Parathyroid adenoma (tissue), 2 donors: ENCODE measurements at regions not wholly inside any gene's neighbourhood (a gene's known extent, or its start where the extent isn't known, plus 50 kb on each side); places are given as distances from the start of the nearest gene placed in this dataset.

ENCODE experiments used
- H2AFZ ChIP-seq: fragments of 300-600 bp; sonication (generic); one replicate; pipeline ENCODE4 v1.7.0; 2017; ENCODE audit warnings: antibody characterized with exemption, mild to moderate bottlenecking
- H3K27ac ChIP-seq: fragments of 300-600 bp; sonication (generic); one replicate; pipeline ENCODE4 v1.7.0; 2017
- H3K27me3 ChIP-seq: fragments of 300-600 bp; sonication (generic); one replicate; pipeline ENCODE4 v1.7.0; 2017; ENCODE audit warnings: low read length; ENCODE audit not compliant: control insufficient read depth, insufficient read depth
- H3K36me3 ChIP-seq: fragments of 300-600 bp; sonication (generic); one replicate; pipeline ENCODE4 v1.7.0; 2017; ENCODE audit warnings: low read length; ENCODE audit not compliant: control insufficient read depth, insufficient read depth
- H3K4me1 ChIP-seq: fragments of 300-600 bp; sonication (generic); one replicate; pipeline ENCODE4 v1.7.0; 2017; ENCODE audit warnings: control low read depth
- H3K4me2 ChIP-seq: fragments of 300-600 bp; sonication (generic); one replicate; pipeline ENCODE4 v1.7.0; 2017; ENCODE audit warnings: low read length
- H3K4me3 ChIP-seq: fragments of 300-600 bp; sonication (generic); one replicate; pipeline ENCODE4 v1.7.0; 2017; ENCODE audit warnings: low read depth, low read length
- H3K79me2 ChIP-seq: fragments of 300-600 bp; sonication (generic); one replicate; pipeline ENCODE4 v1.7.0; 2017; ENCODE audit warnings: control low read depth
- H3K9ac ChIP-seq: fragments of 300-600 bp; sonication (generic); one replicate; pipeline ENCODE4 v1.7.0; 2017; ENCODE audit warnings: mild to moderate bottlenecking
- H3K9me3 ChIP-seq: fragments of 300-600 bp; sonication (generic); one replicate; pipeline ENCODE4 v1.7.0; 2017; ENCODE audit warnings: low read length; ENCODE audit not compliant: control insufficient read depth
- CTCF ChIP-seq: fragments of 300-600 bp; sonication (generic); IDR thresholded peaks from one replicate; pipeline ENCODE4 v1.7.0; 2017; ENCODE audit warnings: antibody characterized with exemption, mild to moderate bottlenecking
- donor health status: primary hyperparathyroidism.

- Histone ChIP-seq H3K9ac (no peak overlapping the region), H3K4me1 (no peaks in the 10 kb centered on the region), H3K9me3 (no peaks in the 10 kb centered on the region), H3K27me3 (no peaks in the 10 kb centered on the region), H3K4me2 (no peak overlapping the region), H3K79me2 (no peaks in the 10 kb centered on the region), H3K36me3 (no peaks in the 10 kb centered on the region), H2AFZ (no peak overlapping the region), H3K4me3 (no peak overlapping the region), H3K27ac (no peak overlapping the region)
- TF ChIP-seq CTCF, result no peak
Observed at GRCh38 chr21:27122686-27123085, 155.8 kb upstream of the ADAMTS5 start.

- Histone ChIP-seq H3K4me1 (no peaks in the 10 kb centered on the region), H3K4me2 (no peak overlapping the region), H3K9me3 (no peaks in the 10 kb centered on the region), H3K36me3 (no peaks in the 10 kb centered on the region), H3K27me3 (no peaks in the 10 kb centered on the region), H3K79me2 (no peaks in the 10 kb centered on the region), H2AFZ (no peak overlapping the region), H3K9ac (no peak overlapping the region), H3K4me3 (no peak overlapping the region), H3K27ac (no peak overlapping the region)
- TF ChIP-seq CTCF, result no peak
Observed at GRCh38 chr21:27114111-27114510, 147.2 kb upstream of the ADAMTS5 start.

GRCh38 chr21:27112186-27112585 is 145.3 kb upstream of the ADAMTS5 start:
- Histone ChIP-seq H3K27me3 (no peaks in the 10 kb centered on the region), H3K9ac (no peak overlapping the region), H3K4me1 (no peaks in the 10 kb centered on the region), H3K9me3 (no peaks in the 10 kb centered on the region), H3K36me3 (no peaks in the 10 kb centered on the region), H3K79me2 (no peaks in the 10 kb centered on the region), H3K4me2 (no peak overlapping the region), H2AFZ (no peak overlapping the region), H3K4me3 (no peak overlapping the region), H3K27ac (no peak overlapping the region)
- no peak for TF ChIP-seq CTCF

GRCh38 chr21:27110956-27111355 is 144.1 kb upstream of the ADAMTS5 start:
- Histone ChIP-seq H3K4me3 (no peak overlapping the region), H2AFZ (no peak overlapping the region), H3K4me1 (no peaks in the 10 kb centered on the region), H3K4me2 (no peak overlapping the region), H3K9me3 (no peaks in the 10 kb centered on the region), H3K27me3 (no peaks in the 10 kb centered on the region), H3K36me3 (no peaks in the 10 kb centered on the region), H3K27ac (no peak overlapping the region), H3K79me2 (no peaks in the 10 kb centered on the region), H3K9ac (no peak overlapping the region)
- TF ChIP-seq CTCF, result no peak

- TF ChIP-seq CTCF, result no peak
- no peaks in the 10 kb centered on the region for H3K9me3 ChIP-seq
- no peak overlapping the region for H3K27ac ChIP-seq
Observed at GRCh38 chr21:27108701-27109100, 141.8 kb upstream of the ADAMTS5 start.

More at GRCh38 chr21:27108701-27109100, 141.8 kb upstream of the ADAMTS5 start:
- Histone ChIP-seq H3K36me3 (no peaks in the 10 kb centered on the region), H3K4me2 (no peak overlapping the region), H3K4me3 (no peak overlapping the region), H3K27me3 (no peaks in the 10 kb centered on the region), H3K4me1 (no peaks in the 10 kb centered on the region), H3K79me2 (no peaks in the 10 kb centered on the region), H2AFZ (no peak overlapping the region), H3K9ac (no peak overlapping the region)
